ENCODE measurements at regions not wholly inside any gene's neighbourhood (a gene's known extent, or its start where the extent isn't known, plus 50 kb on each side); places are given as distances from the start of the nearest gene placed in this dataset.

DNA sequence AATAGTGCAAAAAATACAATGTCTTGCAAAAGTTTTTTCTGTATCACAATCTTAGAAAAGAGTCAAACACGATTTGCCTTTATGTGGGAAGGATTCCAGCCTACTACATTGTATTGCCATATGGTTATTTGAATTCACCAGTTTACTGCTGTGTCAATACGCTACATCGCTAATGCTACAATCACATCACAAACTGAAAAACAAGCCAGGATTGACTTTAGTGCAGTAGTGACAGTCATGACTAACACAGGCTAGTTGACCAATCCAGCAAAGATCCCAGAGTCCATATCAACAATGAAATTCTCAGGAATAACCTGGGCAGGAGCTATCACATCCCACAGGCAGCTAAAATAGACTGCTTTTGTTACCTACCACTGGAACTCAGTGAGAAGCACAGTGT, 67.0 kb downstream of the IL12A start:
- no peak overlapping the region for H3K27ac ChIP-seq (ENCODE audit: low read depth, low read length)
- H3K27me3 Mint-ChIP-seq: peaks cover 0 to 14% (median 7%) of the 10 kb centered on the region in 5 donors
- no peaks in the 10 kb centered on the region for H3K4me1 ChIP-seq (ENCODE audit: control insufficient read depth in 2 of 2, insufficient read depth in 2 of 2, low read length in 2 of 2)
- no peak overlapping the region for H3K27ac Mint-ChIP-seq
- no peaks in the 10 kb centered on the region for H3K4me1 Mint-ChIP-seq
- H3K9me3 ChIP-seq (ENCODE audit: control insufficient read depth in 2 of 3, low read length in 3 of 3): no peaks in the 10 kb centered on the region
- H3K36me3 ChIP-seq (ENCODE audit: control insufficient read depth in 2 of 3, insufficient read depth in 3 of 3, low read length in 3 of 3): no peaks in the 10 kb centered on the region
- no peaks in the 10 kb centered on the region for H3K9me3 Mint-ChIP-seq
- ATAC-seq: no peak
- H3K27me3 ChIP-seq (ENCODE audit: control insufficient read depth in 2 of 2, insufficient read depth in 2 of 2, low read length in 2 of 2): no peaks in the 10 kb centered on the region
- no peaks in the 10 kb centered on the region for H3K36me3 Mint-ChIP-seq
- CTCF ChIA-PET: no interaction called here
- intact Hi-C loops (cut with micrococcal nuclease): no loop called here
- no peak for DNase-seq
- POLR2A ChIA-PET: no interaction called here
- H3K4me3 ChIP-seq (ENCODE audit: low read length): no peak overlapping the region
- no peak overlapping the region for H3K4me3 Mint-ChIP-seq

DNA sequence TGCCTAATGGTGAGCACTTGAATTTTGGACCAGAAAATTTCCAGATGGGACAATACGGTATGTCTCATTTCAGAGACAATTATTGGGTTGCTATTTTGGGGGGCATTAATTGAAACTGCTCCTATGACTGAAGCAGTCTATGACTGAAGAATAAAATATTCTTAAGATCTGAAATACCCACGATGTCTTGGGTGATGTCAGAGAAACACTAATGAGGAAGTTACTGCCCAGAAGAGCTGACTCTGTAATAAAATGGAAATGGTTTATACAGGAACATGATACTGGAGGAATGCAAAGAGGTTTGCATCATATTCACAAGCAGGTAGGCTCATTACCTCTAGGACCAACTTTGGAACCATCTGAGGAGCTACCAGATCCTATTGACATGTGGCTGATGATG, 68.7 kb downstream of the IL12A start:
- ATAC-seq: no peak
- intact Hi-C loops (cut with micrococcal nuclease): no loop called here

DNA sequence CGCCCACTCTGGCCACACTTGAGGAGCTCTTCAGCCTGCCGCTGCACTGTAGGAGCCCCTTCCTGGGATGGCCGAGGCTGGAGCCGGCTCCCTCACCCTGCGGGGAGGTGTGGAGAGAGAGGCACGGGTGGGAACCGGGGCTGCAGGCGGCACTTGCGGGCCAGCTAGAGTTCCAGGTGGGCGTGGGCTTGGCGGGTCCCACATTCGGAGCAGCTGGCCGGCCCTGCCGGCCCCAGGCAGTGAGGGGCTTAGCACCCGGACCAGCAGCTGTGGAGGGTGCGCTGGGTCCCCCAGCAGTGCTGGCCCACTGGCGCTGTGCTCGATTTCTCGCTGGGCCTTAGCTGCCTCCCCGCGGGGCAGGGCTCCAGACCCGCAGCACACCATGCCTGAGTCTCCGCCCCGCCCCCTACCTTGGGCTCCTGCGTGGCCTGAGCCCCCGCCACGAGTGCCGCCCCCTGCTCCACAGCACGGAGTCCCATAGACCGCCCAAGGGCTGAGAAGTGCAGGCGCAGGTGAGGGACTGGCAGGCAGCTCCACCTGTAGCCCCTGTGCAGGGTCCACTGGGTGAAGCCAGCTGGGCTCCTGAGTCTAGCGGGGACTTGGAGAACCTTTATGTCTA, 71.9 kb downstream of the IL12A start:
- H3K27ac ChIP-seq (ENCODE audit: low read depth, low read length): no peak overlapping the region
- H3K4me3 Mint-ChIP-seq: no peak overlapping the region
- H3K4me3 ChIP-seq (ENCODE audit: low read length): no peak overlapping the region
- ChIA-PET CTCF (no interaction called here), POLR2A (no interaction called here)
- H3K27me3 ChIP-seq (ENCODE audit: control insufficient read depth in 2 of 2, insufficient read depth in 2 of 2, low read length in 2 of 2): no peaks in the 10 kb centered on the region
- intact Hi-C loops (cut with micrococcal nuclease): no loop called here
- no peak overlapping the region for H3K27ac Mint-ChIP-seq
- H3K36me3 ChIP-seq (ENCODE audit: control insufficient read depth in 2 of 3, insufficient read depth in 3 of 3, low read length in 3 of 3): no peaks in the 10 kb centered on the region
- H3K36me3 Mint-ChIP-seq: peaks cover 0 to 2% (median 0%) of the 10 kb centered on the region in 5 donors
- ATAC-seq: no peak
- DNase-seq: no peak
- H3K27me3 Mint-ChIP-seq: peaks cover 0 to 7% (median 0%) of the 10 kb centered on the region in 5 donors
- peaks cover 0 to 3% (median 0%) of the 10 kb centered on the region in 11 donors for H3K9me3 Mint-ChIP-seq
- H3K4me1 Mint-ChIP-seq: peaks cover 0 to 7% (median 5%) of the 10 kb centered on the region in 7 donors
- no peaks in the 10 kb centered on the region for H3K4me1 ChIP-seq (ENCODE audit: control insufficient read depth in 2 of 2, insufficient read depth in 2 of 2, low read length in 2 of 2)
- no peaks in the 10 kb centered on the region for H3K9me3 ChIP-seq (ENCODE audit: control insufficient read depth in 2 of 3, low read length in 3 of 3)

More for the DNA sequence above, 68.7 kb downstream of the IL12A start:
- Mint-ChIP-seq H3K27me3 (peaks cover 0 to 14% (median 0%) of the 10 kb centered on the region in 5 donors), H3K4me1 (peaks cover 0 to 6% (median 5%) of the 10 kb centered on the region in 7 donors), H3K9me3 (peaks cover 0 to 2% (median 0%) of the 10 kb centered on the region in 11 donors), H3K4me3 (no peak overlapping the region), H3K27ac (no peak overlapping the region), H3K36me3 (peaks cover 0 to 2% (median 0%) of the 10 kb centered on the region in 5 donors)
- no peaks in the 10 kb centered on the region for H3K9me3 ChIP-seq (ENCODE audit: control insufficient read depth in 2 of 3, low read length in 3 of 3)
- H3K27ac ChIP-seq (ENCODE audit: low read depth, low read length): no peak overlapping the region
- DNase-seq: no peak
- H3K4me1 ChIP-seq (ENCODE audit: control insufficient read depth in 2 of 2, insufficient read depth in 2 of 2, low read length in 2 of 2): no peaks in the 10 kb centered on the region
- no peaks in the 10 kb centered on the region for H3K36me3 ChIP-seq (ENCODE audit: control insufficient read depth in 2 of 3, insufficient read depth in 3 of 3, low read length in 3 of 3)
- no peaks in the 10 kb centered on the region for H3K27me3 ChIP-seq (ENCODE audit: control insufficient read depth in 2 of 2, insufficient read depth in 2 of 2, low read length in 2 of 2)
- ChIA-PET POLR2A (no interaction called here), CTCF (no interaction called here)
- H3K4me3 ChIP-seq (ENCODE audit: low read length): no peak overlapping the region

DNA sequence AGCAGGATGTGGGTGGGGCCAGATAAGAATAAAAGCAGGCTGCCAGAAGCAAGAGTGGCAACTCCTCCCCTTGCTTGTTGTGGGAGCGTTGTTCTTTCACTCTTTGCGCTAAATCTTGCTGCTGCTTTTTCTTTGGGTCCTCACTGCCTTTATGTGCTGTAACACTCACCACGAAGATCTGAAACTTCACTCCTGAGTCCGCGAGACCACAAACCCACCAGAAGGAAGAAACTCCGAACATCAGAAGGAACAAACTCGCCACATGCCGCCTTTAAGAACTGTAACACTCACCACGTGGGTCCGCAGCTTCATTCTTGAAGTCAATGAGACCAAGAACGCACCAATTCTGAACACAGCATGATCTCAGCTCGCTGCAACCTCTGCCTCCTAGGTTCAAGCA, 72.9 kb downstream of the IL12A start:
- ATAC-seq: no peak
- ChIA-PET CTCF (interaction anchor here (0.7 kb wide), 1 partner anchor 1017 kb away, joined by 3 read pairs; no protein-coding TSS in a partner anchor), POLR2A (no interaction called here)
- Mint-ChIP-seq H3K27ac (peak overlapping the region in 1 of 9 donors; percentile 68), H3K27me3 (peaks cover 0 to 7% (median 0%) of the 10 kb centered on the region in 5 donors), H3K9me3 (peaks cover 0 to 3% (median 0%) of the 10 kb centered on the region in 11 donors), H3K4me1 (peaks cover 0 to 7% (median 5%) of the 10 kb centered on the region in 7 donors), H3K4me3 (peak overlapping the region in 9 of 10 donors; percentile 43 to 77 (median 57)), H3K36me3 (peaks cover 0 to 2% (median 0%) of the 10 kb centered on the region in 5 donors)
- intact Hi-C loops (cut with micrococcal nuclease): no loop called here
- Histone ChIP-seq H3K4me1 (ENCODE audit: control insufficient read depth in 2 of 2, insufficient read depth in 2 of 2, low read length in 2 of 2) (no peaks in the 10 kb centered on the region), H3K4me3 (ENCODE audit: low read length) (no peak overlapping the region), H3K9me3 (ENCODE audit: control insufficient read depth in 2 of 3, low read length in 3 of 3) (no peaks in the 10 kb centered on the region), H3K27ac (ENCODE audit: low read depth, low read length) (no peak overlapping the region), H3K36me3 (ENCODE audit: control insufficient read depth in 2 of 3, insufficient read depth in 3 of 3, low read length in 3 of 3) (no peaks in the 10 kb centered on the region), H3K27me3 (ENCODE audit: control insufficient read depth in 2 of 2, insufficient read depth in 2 of 2, low read length in 2 of 2) (no peaks in the 10 kb centered on the region)
- no peak for DNase-seq

DNA sequence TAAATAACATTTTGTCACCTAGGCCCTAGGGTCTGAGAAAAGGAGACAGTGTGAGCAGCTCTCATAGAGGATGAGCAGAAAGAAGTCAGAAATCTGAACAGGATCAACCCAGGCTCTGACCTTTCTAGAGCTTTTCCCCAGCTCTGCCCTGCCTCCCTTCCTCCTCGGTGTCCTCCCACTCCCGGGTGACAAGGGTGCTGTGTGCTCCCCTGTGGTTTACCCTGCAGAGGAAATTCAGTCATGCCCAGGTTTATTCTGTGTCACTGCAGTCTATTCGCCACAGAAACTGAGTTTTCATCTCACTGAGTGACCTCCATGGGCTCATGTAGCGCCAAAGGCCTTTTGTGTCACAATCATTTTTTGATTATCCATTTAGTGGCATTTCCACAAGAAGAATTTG, 76.6 kb downstream of the IL12A start:
- ChIA-PET CTCF (no interaction called here), POLR2A (no interaction called here)
- Mint-ChIP-seq H3K4me3 (no peak overlapping the region), H3K27ac (no peak overlapping the region), H3K9me3 (peaks cover 0 to 3% (median 0%) of the 10 kb centered on the region in 11 donors), H3K36me3 (peaks cover 0 to 2% (median 0%) of the 10 kb centered on the region in 5 donors), H3K4me1 (peaks cover 0 to 7% (median 5%) of the 10 kb centered on the region in 7 donors), H3K27me3 (peaks cover 0 to 7% (median 0%) of the 10 kb centered on the region in 5 donors)
- no peaks in the 10 kb centered on the region for H3K36me3 ChIP-seq (ENCODE audit: control insufficient read depth in 2 of 3, insufficient read depth in 3 of 3, low read length in 3 of 3)
- H3K4me1 ChIP-seq (ENCODE audit: control insufficient read depth in 2 of 2, insufficient read depth in 2 of 2, low read length in 2 of 2): no peaks in the 10 kb centered on the region
- H3K27me3 ChIP-seq (ENCODE audit: control insufficient read depth in 2 of 2, insufficient read depth in 2 of 2, low read length in 2 of 2): no peaks in the 10 kb centered on the region
- ATAC-seq (no peak), DNase-seq (no peak)
- H3K4me3 ChIP-seq (ENCODE audit: low read length): no peak overlapping the region
- intact Hi-C loops (cut with micrococcal nuclease): no loop called here
- H3K9me3 ChIP-seq (ENCODE audit: control insufficient read depth in 2 of 3, low read length in 3 of 3): no peaks in the 10 kb centered on the region
- no peak overlapping the region for H3K27ac ChIP-seq (ENCODE audit: low read depth, low read length)

DNA sequence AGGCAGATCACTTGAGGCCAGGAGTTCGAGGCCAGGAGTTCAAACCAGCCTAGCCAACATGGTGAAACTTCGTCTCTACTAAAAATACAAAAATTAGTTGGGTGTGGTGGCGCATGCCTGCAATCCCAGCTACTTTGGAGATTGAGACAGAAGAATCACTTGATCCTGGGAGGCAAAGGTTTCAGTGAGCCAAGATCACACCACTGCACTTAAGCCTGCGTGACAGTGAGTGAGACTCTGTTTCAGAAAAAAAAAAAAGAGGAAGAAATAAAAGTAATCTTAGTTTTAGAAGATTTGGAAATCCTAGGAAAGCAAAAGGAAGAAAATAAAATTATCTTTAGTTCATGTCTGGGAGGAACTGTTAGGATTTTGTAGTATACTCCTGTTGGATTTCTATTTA, 77.2 kb downstream of the IL12A start:
- no peaks in the 10 kb centered on the region for H3K4me1 ChIP-seq (ENCODE audit: control insufficient read depth in 2 of 2, insufficient read depth in 2 of 2, low read length in 2 of 2)
- peaks cover 0 to 7% (median 0%) of the 10 kb centered on the region in 5 donors for H3K27me3 Mint-ChIP-seq
- DNase-seq (no peak), ATAC-seq (no peak)
- no peaks in the 10 kb centered on the region for H3K27me3 ChIP-seq (ENCODE audit: control insufficient read depth in 2 of 2, insufficient read depth in 2 of 2, low read length in 2 of 2)
- ChIA-PET POLR2A (no interaction called here), CTCF (no interaction called here)
- intact Hi-C loops (cut with micrococcal nuclease): no loop called here
- H3K36me3 ChIP-seq (ENCODE audit: control insufficient read depth in 2 of 3, insufficient read depth in 3 of 3, low read length in 3 of 3): no peaks in the 10 kb centered on the region
- H3K9me3 Mint-ChIP-seq: peaks cover 0 to 3% (median 0%) of the 10 kb centered on the region in 11 donors
- no peak overlapping the region for H3K27ac ChIP-seq (ENCODE audit: low read depth, low read length)
- H3K36me3 Mint-ChIP-seq: peaks cover 0 to 2% (median 0%) of the 10 kb centered on the region in 5 donors
- peaks cover 0 to 7% (median 5%) of the 10 kb centered on the region in 7 donors for H3K4me1 Mint-ChIP-seq
- H3K4me3 ChIP-seq (ENCODE audit: low read length): no peak overlapping the region
- H3K4me3 Mint-ChIP-seq: no peak overlapping the region
- H3K9me3 ChIP-seq (ENCODE audit: control insufficient read depth in 2 of 3, low read length in 3 of 3): no peaks in the 10 kb centered on the region
- H3K27ac Mint-ChIP-seq: no peak overlapping the region

DNA sequence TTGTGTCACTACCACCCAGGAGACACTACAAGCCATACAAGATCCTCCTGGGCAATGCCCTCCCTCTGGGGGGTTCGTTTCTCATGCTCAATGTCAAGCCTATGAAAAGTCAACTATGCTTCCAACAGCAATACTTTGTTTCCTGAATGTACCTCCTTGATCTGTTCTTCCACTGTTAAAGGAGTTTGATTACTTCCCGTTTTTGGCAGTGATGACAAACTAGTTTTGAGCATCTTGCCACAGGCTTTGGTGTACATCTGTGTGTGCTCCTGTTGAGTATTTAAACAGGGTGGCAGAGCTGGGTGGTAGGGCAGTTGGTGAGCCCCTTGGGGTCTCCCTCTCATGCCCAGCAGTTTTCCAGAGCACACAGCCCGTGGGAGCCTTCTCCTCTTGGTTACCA, 81.4 kb downstream of the IL12A start:
- Mint-ChIP-seq H3K4me3 (no peak overlapping the region), H3K4me1 (peaks cover 0 to 2% (median 0%) of the 10 kb centered on the region in 7 donors), H3K9me3 (no peaks in the 10 kb centered on the region), H3K27ac (no peak overlapping the region), H3K27me3 (peaks cover 0 to 5% (median 0%) of the 10 kb centered on the region in 5 donors), H3K36me3 (no peaks in the 10 kb centered on the region)
- no peak for DNase-seq
- peak; percentile 32 for ATAC-seq
- Histone ChIP-seq H3K4me3 (ENCODE audit: low read length) (no peak overlapping the region), H3K27ac (ENCODE audit: low read depth, low read length) (no peak overlapping the region), H3K36me3 (ENCODE audit: control insufficient read depth in 2 of 3, insufficient read depth in 3 of 3, low read length in 3 of 3) (no peaks in the 10 kb centered on the region), H3K4me1 (ENCODE audit: control insufficient read depth in 2 of 2, insufficient read depth in 2 of 2, low read length in 2 of 2) (no peaks in the 10 kb centered on the region), H3K27me3 (ENCODE audit: control insufficient read depth in 2 of 2, insufficient read depth in 2 of 2, low read length in 2 of 2) (no peaks in the 10 kb centered on the region), H3K9me3 (ENCODE audit: control insufficient read depth in 2 of 3, low read length in 3 of 3) (no peaks in the 10 kb centered on the region)
- ChIA-PET CTCF (no interaction called here), POLR2A (no interaction called here)
- intact Hi-C loops (cut with micrococcal nuclease): no loop called here
